HG02759 (cell line): ENCODE measurements at regions not wholly inside any gene's neighbourhood (a gene's known extent, or its start where the extent isn't known, plus 50 kb on each side); places are given as distances from the start of the nearest gene placed in this dataset.
"Not testable (repeated sequence)": the region's sequence is repeated elsewhere in the genome, so short reads cannot be mapped to it uniquely, and the experiment has no call there.

ENCODE experiments used
- ATAC-seq: cut with Tn5 transposase; IDR thresholded peaks from one replicate; pipeline ENCODE4 v1.9.1; 2021; ENCODE audit warnings: mild to moderate bottlenecking, moderate library complexity; ENCODE audit not compliant: unreplicated experiment

DNA sequence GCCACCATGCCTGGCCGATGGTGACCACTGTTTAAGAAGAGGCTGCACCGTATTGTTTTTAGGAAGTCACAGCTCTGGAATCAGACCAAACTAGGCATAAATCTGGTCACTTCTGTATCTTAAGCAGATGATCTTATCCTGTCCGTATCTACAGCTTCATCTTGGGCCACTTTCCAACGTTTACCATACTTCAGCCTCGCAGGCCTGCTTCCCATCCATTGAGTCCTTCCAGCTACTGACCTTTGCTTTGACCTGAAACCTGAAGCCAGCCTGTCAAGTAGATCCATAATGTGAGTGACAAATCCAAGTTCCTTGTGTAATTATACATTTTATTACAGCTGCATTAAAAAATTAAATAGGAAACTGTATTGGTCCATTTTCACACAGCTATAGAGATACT is 1033.0 kb downstream of the CDH11 start:
- no peak for ATAC-seq

- no peak for ATAC-seq
These were observed 1036.6 kb downstream of the CDH11 start for GRCh38 chr16:64085296-64085695.

DNA sequence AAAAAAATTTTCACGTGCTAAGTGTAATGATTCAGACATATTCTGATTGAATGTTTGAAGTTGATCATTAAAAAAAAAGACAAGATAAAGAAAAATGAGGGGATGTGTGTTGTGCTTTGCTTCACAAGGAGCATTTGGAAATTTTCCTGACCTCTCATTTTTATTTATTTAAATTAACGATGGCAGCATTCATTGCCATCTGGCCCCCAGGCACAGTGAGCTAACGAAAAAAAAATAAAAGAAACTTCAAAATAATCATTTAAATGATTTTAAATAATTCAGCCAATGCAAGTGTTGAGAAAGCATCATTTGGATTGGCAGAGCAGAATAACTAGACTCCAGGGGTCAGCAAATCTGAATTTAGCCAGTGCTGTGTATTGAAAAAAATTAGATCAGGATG is 1037.2 kb downstream of the CDH11 start:
- ATAC-seq: no peak

- ATAC-seq: no peak
These were observed 1038.3 kb downstream of the CDH11 start for GRCh38 chr16:64083428-64084129.

DNA sequence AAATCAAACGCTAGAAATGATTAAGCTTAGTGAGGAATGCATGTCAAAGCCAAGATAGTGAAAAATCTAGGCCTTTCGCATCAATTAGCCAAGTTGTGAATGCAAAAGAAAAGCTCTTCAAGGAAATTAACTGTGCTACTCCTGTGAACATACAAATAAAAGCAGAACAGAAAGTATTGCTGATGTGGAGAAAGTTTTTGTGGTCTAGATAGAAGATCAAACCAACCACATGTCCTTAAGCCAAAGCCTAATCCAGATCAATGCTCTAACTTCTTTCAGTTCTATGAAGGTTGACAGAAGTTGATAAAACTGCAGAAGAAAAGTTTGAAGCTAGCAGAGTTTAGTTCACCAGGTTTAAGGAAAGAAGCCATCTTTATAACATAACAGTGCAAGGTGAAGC is 1044.6 kb downstream of the CDH11 start:
- ATAC-seq: no peak

DNA sequence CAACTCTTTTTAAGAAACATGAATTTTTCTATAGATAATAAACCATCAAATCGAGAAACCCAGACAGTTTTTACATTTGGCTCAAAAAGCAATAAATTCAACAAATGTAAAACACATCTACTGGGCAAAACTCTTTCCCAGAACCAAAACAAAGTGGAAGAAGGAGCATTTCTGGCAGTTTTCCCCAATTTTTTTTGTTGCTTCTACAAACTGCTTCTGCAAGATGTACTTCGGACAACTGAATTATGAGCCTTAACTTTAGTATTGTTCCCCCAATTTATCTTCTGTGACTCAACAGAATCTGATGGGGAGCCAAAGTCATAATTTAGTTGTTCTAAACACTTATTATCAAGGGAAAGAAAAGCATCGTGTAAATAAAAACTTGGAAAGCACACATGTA is 1047.2 kb downstream of the CDH11 start:
- no peak for ATAC-seq

DNA sequence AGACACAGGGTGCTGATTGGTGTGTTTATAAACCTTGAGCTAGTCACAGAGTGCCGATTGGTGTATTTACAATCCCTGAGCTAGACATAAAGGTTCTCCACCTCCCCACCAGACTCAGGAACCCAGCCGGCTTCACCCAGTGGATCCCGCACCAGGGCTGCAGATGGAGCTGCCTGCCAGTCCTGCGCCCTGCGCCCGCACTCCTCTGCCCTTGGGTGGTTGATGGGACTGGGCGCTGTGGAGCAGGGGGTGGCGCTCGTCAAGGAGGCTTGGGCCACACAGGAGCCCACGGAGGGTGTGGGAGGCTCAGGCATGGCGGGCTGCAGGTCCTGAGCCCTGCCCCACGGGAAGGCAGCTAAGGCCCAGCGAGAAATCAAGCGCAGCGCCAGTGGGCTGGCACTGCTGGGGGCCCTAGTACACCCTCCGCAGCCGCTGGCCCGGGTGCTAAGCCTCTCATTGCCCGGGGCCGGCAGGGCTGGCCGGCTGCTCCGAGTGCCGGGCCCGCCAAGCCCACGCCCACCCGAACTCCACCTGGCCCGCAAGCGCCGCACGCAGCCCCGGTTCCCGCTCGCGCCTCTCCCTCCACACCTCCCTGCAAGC is 1049.6 kb downstream of the CDH11 start:
- not testable (repeated sequence) for ATAC-seq

- no peak for ATAC-seq
These were observed 1056.3 kb downstream of the CDH11 start for GRCh38 chr16:64065523-64065922.

DNA sequence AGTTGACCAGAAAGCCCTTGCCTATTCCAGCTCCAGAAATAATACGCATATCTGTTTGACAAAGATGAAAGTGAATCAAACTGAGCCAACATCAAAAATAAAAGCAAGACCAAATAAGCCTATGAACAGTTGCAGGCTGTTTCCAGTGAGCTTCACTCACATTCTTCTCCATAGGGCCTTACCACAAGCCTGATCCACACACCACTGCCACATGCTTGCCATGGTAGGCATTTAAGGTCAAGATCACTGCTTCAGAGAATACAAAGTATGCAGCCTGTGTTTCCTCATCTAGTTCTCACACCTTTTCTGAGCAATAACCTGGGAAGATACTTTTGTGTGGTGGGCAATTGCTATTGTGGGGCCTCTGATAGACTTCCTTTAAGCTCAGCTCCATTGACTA is 1060.2 kb downstream of the CDH11 start:
- no peak for ATAC-seq

- no peak for ATAC-seq
These were observed 1061.2 kb downstream of the CDH11 start for GRCh38 chr16:64060631-64061030.

GRCh38 chr16:64058685-64059084 is 1063.2 kb downstream of the CDH11 start:
- no peak for ATAC-seq

DNA sequence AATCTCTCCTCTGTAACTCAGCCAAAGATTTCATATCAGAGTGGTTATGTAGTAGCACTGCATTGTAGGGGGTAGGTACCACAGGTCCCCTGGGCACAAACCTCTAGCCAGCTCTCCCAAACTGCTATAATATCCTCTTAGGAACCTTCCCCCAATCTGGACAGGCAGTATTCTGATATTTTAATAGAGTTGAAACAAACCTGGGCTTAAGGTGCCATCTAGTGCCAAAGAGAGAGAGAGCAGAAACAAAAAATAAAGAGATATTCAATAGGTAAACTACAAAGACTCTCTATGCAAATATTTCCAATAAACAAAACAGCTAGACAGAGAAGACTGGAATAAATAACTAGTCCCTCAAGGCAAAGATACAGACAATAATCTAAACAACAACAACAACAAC is 1070.0 kb downstream of the CDH11 start:
- no peak for ATAC-seq

- no peak for ATAC-seq
These were observed 1074.0 kb downstream of the CDH11 start for GRCh38 chr16:64047878-64048277.

DNA sequence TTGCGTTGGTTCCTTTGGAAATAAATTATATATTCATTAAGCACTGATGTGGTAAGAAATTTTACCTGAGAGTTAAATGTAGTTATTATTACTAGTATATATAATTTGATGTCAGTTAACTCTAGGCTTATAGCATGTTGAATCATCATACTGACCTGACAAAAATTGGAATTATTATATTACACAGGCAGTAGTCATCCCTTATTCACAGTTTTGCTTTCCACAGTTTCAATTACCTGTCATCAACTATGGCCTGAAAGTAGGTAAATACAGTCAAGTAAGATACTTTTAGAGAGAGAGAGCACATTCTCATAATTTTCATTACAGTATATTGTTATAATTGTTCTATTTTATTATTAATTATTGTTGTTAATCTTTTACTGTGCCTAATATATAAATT is 1074.7 kb downstream of the CDH11 start:
- no peak for ATAC-seq

- no peak for ATAC-seq
These were observed 1086.5 kb downstream of the CDH11 start for GRCh38 chr16:64035337-64035736.

DNA sequence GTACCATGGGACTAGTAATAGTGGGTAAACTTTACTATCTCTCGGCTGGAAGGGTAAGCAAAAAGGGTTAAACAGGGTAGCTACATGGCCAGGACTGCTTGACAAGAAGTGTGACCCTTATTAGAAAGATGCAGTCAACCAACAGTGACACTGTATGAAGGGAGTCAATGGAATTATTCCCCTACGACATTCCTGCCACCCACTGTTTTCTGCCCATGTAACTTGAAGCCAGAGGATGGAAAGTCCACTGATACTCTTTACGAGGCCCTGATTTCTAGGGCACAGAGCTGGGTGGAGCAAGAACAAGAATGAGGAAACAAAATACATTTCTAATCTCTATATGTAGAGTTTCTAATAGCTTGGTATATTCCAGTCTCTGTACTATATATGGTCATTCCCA is 1102.5 kb downstream of the CDH11 start:
- ATAC-seq: no peak

- no peak for ATAC-seq
These were observed 1104.1 kb downstream of the CDH11 start for GRCh38 chr16:64017796-64018195.

DNA sequence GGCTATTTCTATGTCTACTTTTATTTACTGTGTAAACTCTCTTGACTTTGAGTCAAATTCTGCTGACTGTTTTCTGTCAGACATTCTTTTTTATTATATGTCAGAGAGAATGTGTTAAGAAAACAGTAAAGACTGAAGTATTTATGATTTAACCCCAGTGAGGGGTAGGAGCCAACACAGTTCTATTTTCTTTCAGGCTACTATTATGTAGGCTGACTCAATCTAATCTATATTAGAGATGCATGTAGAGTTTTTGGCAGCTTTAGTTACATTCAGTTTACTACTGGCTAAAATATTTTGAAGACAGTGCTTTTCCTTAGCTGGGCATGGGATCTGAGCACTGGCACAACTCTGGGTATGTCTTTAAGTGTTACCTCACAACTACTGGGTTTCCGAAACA is 1108.0 kb downstream of the CDH11 start:
- no peak for ATAC-seq

DNA sequence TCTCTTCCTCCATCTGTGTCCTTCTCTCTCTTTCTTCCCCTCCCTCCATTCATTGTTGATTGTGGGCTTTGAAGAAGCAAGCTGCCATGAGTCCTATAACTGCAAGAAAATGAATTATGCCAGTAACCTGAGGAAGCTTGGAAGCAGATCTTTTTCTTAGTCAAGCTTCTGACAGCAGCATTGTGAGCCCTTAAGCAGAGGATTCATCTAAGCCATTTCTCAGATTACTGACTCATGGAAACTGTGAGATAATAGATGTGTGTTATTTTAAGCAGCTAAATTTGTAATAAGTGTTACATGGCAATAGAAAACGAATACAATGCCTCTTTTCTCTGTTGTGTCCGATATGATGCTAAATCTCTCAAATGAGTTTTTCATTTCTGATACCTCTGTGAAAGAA is 1109.7 kb downstream of the CDH11 start:
- ATAC-seq: no peak

DNA sequence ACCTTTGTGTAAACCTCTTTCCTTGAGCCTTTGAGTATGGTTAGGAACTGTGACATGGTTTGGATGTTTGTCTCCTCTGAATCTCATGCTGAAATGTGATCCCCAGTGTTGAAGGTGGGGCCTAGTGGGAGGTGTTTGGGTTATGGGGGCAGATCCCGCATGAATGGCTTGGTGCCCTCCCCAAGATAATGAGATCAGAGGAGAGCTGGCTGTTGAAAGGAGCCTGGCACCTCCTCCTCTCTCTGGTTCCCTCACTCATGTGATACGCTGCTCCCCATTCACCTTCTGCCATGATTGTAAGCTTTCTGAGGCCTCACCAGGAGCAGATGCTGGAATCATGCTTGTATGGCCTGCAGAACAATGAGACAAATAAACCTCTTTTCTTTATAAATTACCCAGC is 1110.2 kb downstream of the CDH11 start:
- no peak for ATAC-seq

GRCh38 chr16:64008131-64008530 is 1113.7 kb downstream of the CDH11 start:
- ATAC-seq: no peak

GRCh38 chr16:64004116-64004515 is 1117.7 kb downstream of the CDH11 start:
- no peak for ATAC-seq

DNA sequence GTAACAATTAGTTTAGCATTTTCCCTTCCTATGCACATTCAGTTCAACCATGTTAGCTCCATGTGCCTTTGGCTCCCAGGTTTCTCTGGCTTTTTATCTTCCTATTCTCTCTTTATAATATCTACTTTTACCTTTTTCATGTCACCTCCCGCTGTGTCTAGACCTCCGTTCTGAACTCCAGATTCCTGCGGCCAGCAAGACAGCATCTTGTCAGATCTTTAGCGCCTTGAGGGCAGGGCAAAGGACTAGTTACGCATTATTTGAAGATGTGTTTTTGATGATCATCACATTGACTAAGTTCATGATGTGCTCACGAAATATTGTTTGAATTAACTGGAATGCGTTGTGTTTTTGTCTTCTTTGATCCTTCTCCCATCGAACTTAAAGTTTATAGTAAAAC is 1126.8 kb downstream of the CDH11 start:
- no peak for ATAC-seq
